ENCODE measurements at regions not wholly inside any gene's neighbourhood (a gene's known extent, or its start where the extent isn't known, plus 50 kb on each side); places are given as distances from the start of the nearest gene placed in this dataset. TPM values are rescaled to one million over a fixed set of nuclear protein-coding genes. Genes with fewer than 3 reads are reported as not detected.

DNA sequence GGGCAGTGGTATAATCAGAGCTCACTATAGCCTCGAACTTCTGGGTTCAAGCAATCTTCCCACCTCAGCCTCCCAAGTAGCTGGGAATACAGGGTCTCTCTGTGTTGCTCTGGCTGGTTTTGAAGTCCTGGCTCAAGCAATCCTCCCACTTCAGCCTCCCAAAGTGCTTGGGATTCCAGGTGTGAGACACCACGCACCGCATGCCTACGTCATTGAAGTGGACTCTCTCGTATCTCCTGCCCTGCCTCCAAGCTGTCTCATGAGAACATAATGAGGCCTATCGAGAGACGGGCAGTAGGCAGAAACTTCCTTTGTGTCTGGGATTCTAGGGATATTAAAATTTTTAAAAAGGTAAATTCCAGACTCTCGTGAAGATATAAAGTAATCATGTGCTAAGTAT, 65.0 kb upstream of the NLGN4X start:
- POLR2A ChIA-PET: no interaction called here
- Mint-ChIP-seq H3K4me1 (no peaks in the 10 kb centered on the region), H3K36me3 (no peaks in the 10 kb centered on the region), H3K27ac (no peak overlapping the region), H3K4me3 (no peak overlapping the region), H3K27me3 (no peaks in the 10 kb centered on the region), H3K9me3 (peaks cover 0 to 4% (median 0%) of the 10 kb centered on the region in 11 donors)
- H3K36me3 ChIP-seq (ENCODE audit: control insufficient read depth in 2 of 3, insufficient read depth in 3 of 3, low read length in 3 of 3): no peaks in the 10 kb centered on the region
- H3K27me3 ChIP-seq (ENCODE audit: control insufficient read depth in 2 of 2, insufficient read depth in 2 of 2, low read length in 2 of 2): no peaks in the 10 kb centered on the region
- H3K4me1 ChIP-seq (ENCODE audit: control insufficient read depth in 2 of 2, insufficient read depth in 2 of 2, low read length in 2 of 2): no peaks in the 10 kb centered on the region
- H3K4me3 ChIP-seq (ENCODE audit: low read length): no peak overlapping the region
- no peak for ATAC-seq
- no peak for DNase-seq
- CTCF ChIA-PET: no interaction called here
- intact Hi-C loops (cut with micrococcal nuclease): no loop called here
- no peaks in the 10 kb centered on the region for H3K9me3 ChIP-seq (ENCODE audit: control insufficient read depth in 2 of 3, low read length in 3 of 3)
- no peak overlapping the region for H3K27ac ChIP-seq (ENCODE audit: low read depth, low read length)

- intact Hi-C loops (cut with micrococcal nuclease): no loop called here
- no peaks in the 10 kb centered on the region for H3K4me1 Mint-ChIP-seq
These were observed 63.9 kb upstream of the NLGN4X start for GRCh38 chrX:6292599-6292998.

GRCh38 chrX:6291444-6291843, 62.8 kb upstream of the NLGN4X start:
- H3K4me1 ChIP-seq (ENCODE audit: control insufficient read depth in 2 of 2, insufficient read depth in 2 of 2, low read length in 2 of 2): no peaks in the 10 kb centered on the region
- H3K4me3 ChIP-seq (ENCODE audit: low read length): no peak overlapping the region
- H3K9me3 ChIP-seq (ENCODE audit: control insufficient read depth in 2 of 3, low read length in 3 of 3): no peaks in the 10 kb centered on the region
- Mint-ChIP-seq H3K36me3 (no peaks in the 10 kb centered on the region), H3K27me3 (no peaks in the 10 kb centered on the region), H3K4me3 (no peak overlapping the region), H3K9me3 (peaks cover 0 to 3% (median 0%) of the 10 kb centered on the region in 11 donors), H3K27ac (no peak overlapping the region), H3K4me1 (no peaks in the 10 kb centered on the region)
- no peaks in the 10 kb centered on the region for H3K36me3 ChIP-seq (ENCODE audit: control insufficient read depth in 2 of 3, insufficient read depth in 3 of 3, low read length in 3 of 3)
- H3K27ac ChIP-seq (ENCODE audit: low read depth, low read length): no peak overlapping the region
- no peaks in the 10 kb centered on the region for H3K27me3 ChIP-seq (ENCODE audit: control insufficient read depth in 2 of 2, insufficient read depth in 2 of 2, low read length in 2 of 2)
- DNase-seq (no peak), ATAC-seq (no peak)
- intact Hi-C loops (cut with micrococcal nuclease): no loop called here
- POLR2A ChIA-PET: no interaction called here
- CTCF ChIA-PET: no interaction called here

More at GRCh38 chrX:6292599-6292998, 63.9 kb upstream of the NLGN4X start:
- ATAC-seq: no peak
- Mint-ChIP-seq H3K36me3 (no peaks in the 10 kb centered on the region), H3K9me3 (peaks cover 0 to 3% (median 0%) of the 10 kb centered on the region in 11 donors), H3K27ac (no peak overlapping the region), H3K4me3 (no peak overlapping the region), H3K27me3 (no peaks in the 10 kb centered on the region)
- H3K4me1 ChIP-seq (ENCODE audit: control insufficient read depth in 2 of 2, insufficient read depth in 2 of 2, low read length in 2 of 2): no peaks in the 10 kb centered on the region
- H3K27ac ChIP-seq (ENCODE audit: low read depth, low read length): no peak overlapping the region
- ChIA-PET CTCF (no interaction called here), POLR2A (no interaction called here)
- no peak for DNase-seq
- H3K36me3 ChIP-seq (ENCODE audit: control insufficient read depth in 2 of 3, insufficient read depth in 3 of 3, low read length in 3 of 3): no peaks in the 10 kb centered on the region
- no peaks in the 10 kb centered on the region for H3K27me3 ChIP-seq (ENCODE audit: control insufficient read depth in 2 of 2, insufficient read depth in 2 of 2, low read length in 2 of 2)
- H3K9me3 ChIP-seq (ENCODE audit: control insufficient read depth in 2 of 3, low read length in 3 of 3): no peaks in the 10 kb centered on the region
- H3K4me3 ChIP-seq (ENCODE audit: low read length): no peak overlapping the region

DNA sequence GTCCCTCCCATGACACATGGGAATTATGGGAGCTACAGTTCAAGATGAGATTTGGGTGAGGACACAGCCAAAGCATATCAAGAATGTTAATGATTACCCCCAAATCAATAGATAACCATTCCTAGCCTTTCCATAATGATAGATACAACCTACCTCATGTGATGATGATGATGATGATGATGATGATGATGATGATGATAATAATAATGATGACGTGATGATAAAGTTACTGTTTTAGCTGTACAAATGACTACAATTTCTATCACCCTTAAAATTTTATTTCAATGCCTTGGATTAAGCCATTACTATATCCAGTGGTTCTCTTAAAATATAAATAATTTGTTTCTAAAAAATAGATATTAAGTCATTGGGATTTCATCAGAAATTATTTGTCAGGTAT, 55.2 kb upstream of the NLGN4X start:
- DNase-seq: no peak
- ChIA-PET CTCF (no interaction called here), POLR2A (no interaction called here)
- intact Hi-C loops (cut with micrococcal nuclease): no loop called here
- Histone ChIP-seq H3K9me3 (ENCODE audit: control insufficient read depth in 2 of 3, low read length in 3 of 3) (no peaks in the 10 kb centered on the region), H3K4me3 (ENCODE audit: low read length) (no peak overlapping the region), H3K36me3 (ENCODE audit: control insufficient read depth in 2 of 3, insufficient read depth in 3 of 3, low read length in 3 of 3) (no peaks in the 10 kb centered on the region), H3K27me3 (ENCODE audit: control insufficient read depth in 2 of 2, insufficient read depth in 2 of 2, low read length in 2 of 2) (no peaks in the 10 kb centered on the region), H3K4me1 (ENCODE audit: control insufficient read depth in 2 of 2, insufficient read depth in 2 of 2, low read length in 2 of 2) (no peaks in the 10 kb centered on the region), H3K27ac (ENCODE audit: low read depth, low read length) (no peak overlapping the region)
- peaks cover 0 to 3% (median 0%) of the 10 kb centered on the region in 11 donors for H3K9me3 Mint-ChIP-seq
- no peak overlapping the region for H3K4me3 Mint-ChIP-seq
- ATAC-seq: no peak
- peaks cover 0 to 3% (median 0%) of the 10 kb centered on the region in 5 donors for H3K27me3 Mint-ChIP-seq
- H3K36me3 Mint-ChIP-seq: no peaks in the 10 kb centered on the region
- H3K27ac Mint-ChIP-seq: no peak overlapping the region
- H3K4me1 Mint-ChIP-seq: no peaks in the 10 kb centered on the region

DNA sequence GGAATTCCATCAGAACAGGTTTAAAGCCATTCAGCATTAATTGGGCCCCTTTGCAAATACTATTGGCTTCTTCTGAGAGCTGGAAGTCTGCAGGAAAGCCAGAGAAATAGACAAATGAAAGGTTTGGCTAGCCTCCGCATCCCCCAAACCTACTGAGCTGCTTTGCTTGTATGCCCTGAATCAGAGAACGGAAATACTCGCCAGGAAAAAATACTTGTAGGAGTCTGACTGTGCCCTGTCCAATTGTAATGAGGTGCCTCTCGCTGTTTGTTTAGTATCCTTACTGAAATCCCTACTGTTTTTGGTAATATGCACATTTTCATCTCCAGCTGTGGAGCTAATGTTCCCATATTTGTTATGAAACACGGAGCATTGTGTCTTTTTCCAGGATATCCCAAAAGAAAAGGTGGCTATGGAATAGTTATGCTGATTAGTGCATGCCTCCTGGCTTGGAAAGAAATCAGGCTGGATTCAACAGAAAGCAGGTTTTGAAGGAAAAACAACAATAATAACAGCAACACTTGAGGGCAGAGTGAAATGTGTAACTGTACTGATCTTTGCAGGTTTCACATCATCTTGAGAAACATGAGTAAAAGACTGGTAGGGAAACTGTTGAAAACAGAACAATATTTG, 50.7 kb upstream of the NLGN4X start:
- intact Hi-C loops (cut with micrococcal nuclease): no loop called here
- no peak for DNase-seq
- Mint-ChIP-seq H3K27ac (no peak overlapping the region), H3K9me3 (peaks cover 0 to 3% (median 1%) of the 10 kb centered on the region in 11 donors), H3K4me3 (no peak overlapping the region), H3K4me1 (peaks cover 0 to 2% (median 0%) of the 10 kb centered on the region in 7 donors), H3K27me3 (no peaks in the 10 kb centered on the region), H3K36me3 (no peaks in the 10 kb centered on the region)
- Histone ChIP-seq H3K4me1 (ENCODE audit: control insufficient read depth in 2 of 2, insufficient read depth in 2 of 2, low read length in 2 of 2) (no peaks in the 10 kb centered on the region), H3K27me3 (ENCODE audit: control insufficient read depth in 2 of 2, insufficient read depth in 2 of 2, low read length in 2 of 2) (no peaks in the 10 kb centered on the region), H3K27ac (ENCODE audit: low read depth, low read length) (no peak overlapping the region), H3K36me3 (ENCODE audit: control insufficient read depth in 2 of 3, insufficient read depth in 3 of 3, low read length in 3 of 3) (no peaks in the 10 kb centered on the region), H3K9me3 (ENCODE audit: control insufficient read depth in 2 of 3, low read length in 3 of 3) (no peaks in the 10 kb centered on the region), H3K4me3 (ENCODE audit: low read length) (no peak overlapping the region)
- ATAC-seq: no peak
- CTCF ChIA-PET: no interaction called here
- POLR2A ChIA-PET: no interaction called here

Small RNAs in the stretch of these regions (microRNA-seq; reads per million reads assigned to microRNA genes)
- gene MIR4770 (ENCODE audit: borderline microRNAs expressed): not detected
